HL-60 (cell line): ENCODE measurements at regions not wholly inside any gene's neighbourhood (a gene's known extent, or its start where the extent isn't known, plus 50 kb on each side); places are given as distances from the start of the nearest gene placed in this dataset.

Experiments
- DNase-seq, 2 experiments: peaks; one replicate each; pipeline ENCODE4 v3.0.0-alpha.2; 2010 to 2020; ENCODE audit warnings: low read depth in 1 of 2, low spot score in 1 of 2
- H3K27ac ChIP-seq: fragments of 250-450 bp; sonication (Bioruptor Pico); replicated peaks from 2 replicates; pipeline ENCODE4 v1.5.1; 2020; ENCODE audit warnings: mild to moderate bottlenecking, moderate library complexity
- H3K27me3 ChIP-seq: fragments of 250-450 bp; sonication (Bioruptor Pico); 2 replicates; pipeline ENCODE4 v1.5.1; 2021; ENCODE audit warnings: mild to moderate bottlenecking, moderate library complexity; ENCODE audit not compliant: insufficient read depth, poor library complexity, severe bottlenecking
- H3K4me3 ChIP-seq: replicated peaks from 2 replicates; pipeline ENCODE4 v1.5.1; 2011; ENCODE audit warnings: mild to moderate bottlenecking, control low read depth, low read length; ENCODE audit not compliant: insufficient read depth
- GABPA ChIP-seq: IDR thresholded peaks from 2 replicates; pipeline ENCODE4 v1.6.1; 2012; ENCODE audit warnings: low read depth
- POLR2AphosphoS5 ChIP-seq: IDR thresholded peaks from 2 replicates; pipeline ENCODE4 v1.6.1; 2012; ENCODE audit warnings: low read depth
- SPI1 ChIP-seq: IDR thresholded peaks from 2 replicates; pipeline ENCODE4 v1.6.1; 2012; ENCODE audit warnings: low read depth, mild to moderate bottlenecking, borderline replicate concordance
- TF ChIP-seq, protein P1 (sequence below): IDR thresholded peaks from one replicate; pipeline ENCODE4 v1.5.1; 2011; ENCODE audit warnings: low read length, control low read depth, inconsistent platforms; ENCODE audit not compliant: insufficient read depth
- TF ChIP-seq, protein P2 (sequence below): IDR thresholded peaks from 2 replicates; pipeline ENCODE4 v1.6.1; 2012; ENCODE audit warnings: low read depth; ENCODE audit not compliant: insufficient replicate concordance

DNA sequence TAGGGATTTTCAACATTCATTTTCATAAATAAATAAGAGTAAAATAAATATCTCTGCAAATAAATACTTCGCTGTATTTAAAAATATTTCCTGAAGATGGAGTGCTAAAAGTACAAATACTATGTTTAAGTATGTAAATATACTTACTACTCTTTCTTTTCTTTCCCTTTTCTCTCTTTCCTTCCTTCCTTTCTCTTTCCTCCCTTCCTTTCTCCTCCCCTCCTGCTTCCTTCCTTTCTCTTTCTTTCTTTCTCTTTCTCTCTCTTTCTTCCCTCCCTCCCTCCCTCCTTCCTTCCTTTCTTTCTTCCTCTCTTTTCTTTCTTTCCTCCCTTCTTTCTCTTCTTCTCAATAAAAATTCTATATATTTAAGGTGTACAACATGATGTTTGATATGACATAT, 496.1 kb downstream of the CCSER2 start:
- Histone ChIP-seq H3K27ac (no peak overlapping the region), H3K27me3 (no peaks in the 10 kb centered on the region), H3K4me3 (no peak overlapping the region)
- TF ChIP-seq SPI1 (no peak), GABPA (no peak)
- TF ChIP-seq, protein P1, sequence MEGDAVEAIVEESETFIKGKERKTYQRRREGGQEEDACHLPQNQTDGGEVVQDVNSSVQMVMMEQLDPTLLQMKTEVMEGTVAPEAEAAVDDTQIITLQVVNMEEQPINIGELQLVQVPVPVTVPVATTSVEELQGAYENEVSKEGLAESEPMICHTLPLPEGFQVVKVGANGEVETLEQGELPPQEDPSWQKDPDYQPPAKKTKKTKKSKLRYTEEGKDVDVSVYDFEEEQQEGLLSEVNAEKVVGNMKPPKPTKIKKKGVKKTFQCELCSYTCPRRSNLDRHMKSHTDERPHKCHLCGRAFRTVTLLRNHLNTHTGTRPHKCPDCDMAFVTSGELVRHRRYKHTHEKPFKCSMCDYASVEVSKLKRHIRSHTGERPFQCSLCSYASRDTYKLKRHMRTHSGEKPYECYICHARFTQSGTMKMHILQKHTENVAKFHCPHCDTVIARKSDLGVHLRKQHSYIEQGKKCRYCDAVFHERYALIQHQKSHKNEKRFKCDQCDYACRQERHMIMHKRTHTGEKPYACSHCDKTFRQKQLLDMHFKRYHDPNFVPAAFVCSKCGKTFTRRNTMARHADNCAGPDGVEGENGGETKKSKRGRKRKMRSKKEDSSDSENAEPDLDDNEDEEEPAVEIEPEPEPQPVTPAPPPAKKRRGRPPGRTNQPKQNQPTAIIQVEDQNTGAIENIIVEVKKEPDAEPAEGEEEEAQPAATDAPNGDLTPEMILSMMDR = no peak
- DNase-seq = no peak

DNA sequence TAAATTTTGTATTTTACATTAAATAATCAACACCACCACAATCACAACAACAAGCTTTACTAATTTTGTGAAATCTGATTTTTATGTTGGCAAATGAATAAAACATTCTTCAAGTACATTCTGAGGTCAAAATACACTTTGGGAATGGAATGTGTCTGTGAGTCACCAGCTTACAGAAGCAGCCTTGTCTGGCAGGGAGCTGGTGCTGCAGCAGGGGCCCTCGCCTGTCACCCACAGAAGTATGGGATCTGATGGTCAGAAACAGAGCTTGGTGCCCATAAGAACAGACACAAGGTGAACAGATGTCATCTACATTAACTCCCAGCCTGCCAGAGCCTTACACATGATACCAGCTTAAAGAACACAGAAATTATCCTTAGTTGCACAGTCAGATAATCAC, 496.9 kb downstream of the CCSER2 start:
- DNase-seq = no peak
- Histone ChIP-seq H3K27ac (no peak overlapping the region), H3K27me3 (no peaks in the 10 kb centered on the region), H3K4me3 (no peak overlapping the region)
- TF ChIP-seq, protein P2, sequence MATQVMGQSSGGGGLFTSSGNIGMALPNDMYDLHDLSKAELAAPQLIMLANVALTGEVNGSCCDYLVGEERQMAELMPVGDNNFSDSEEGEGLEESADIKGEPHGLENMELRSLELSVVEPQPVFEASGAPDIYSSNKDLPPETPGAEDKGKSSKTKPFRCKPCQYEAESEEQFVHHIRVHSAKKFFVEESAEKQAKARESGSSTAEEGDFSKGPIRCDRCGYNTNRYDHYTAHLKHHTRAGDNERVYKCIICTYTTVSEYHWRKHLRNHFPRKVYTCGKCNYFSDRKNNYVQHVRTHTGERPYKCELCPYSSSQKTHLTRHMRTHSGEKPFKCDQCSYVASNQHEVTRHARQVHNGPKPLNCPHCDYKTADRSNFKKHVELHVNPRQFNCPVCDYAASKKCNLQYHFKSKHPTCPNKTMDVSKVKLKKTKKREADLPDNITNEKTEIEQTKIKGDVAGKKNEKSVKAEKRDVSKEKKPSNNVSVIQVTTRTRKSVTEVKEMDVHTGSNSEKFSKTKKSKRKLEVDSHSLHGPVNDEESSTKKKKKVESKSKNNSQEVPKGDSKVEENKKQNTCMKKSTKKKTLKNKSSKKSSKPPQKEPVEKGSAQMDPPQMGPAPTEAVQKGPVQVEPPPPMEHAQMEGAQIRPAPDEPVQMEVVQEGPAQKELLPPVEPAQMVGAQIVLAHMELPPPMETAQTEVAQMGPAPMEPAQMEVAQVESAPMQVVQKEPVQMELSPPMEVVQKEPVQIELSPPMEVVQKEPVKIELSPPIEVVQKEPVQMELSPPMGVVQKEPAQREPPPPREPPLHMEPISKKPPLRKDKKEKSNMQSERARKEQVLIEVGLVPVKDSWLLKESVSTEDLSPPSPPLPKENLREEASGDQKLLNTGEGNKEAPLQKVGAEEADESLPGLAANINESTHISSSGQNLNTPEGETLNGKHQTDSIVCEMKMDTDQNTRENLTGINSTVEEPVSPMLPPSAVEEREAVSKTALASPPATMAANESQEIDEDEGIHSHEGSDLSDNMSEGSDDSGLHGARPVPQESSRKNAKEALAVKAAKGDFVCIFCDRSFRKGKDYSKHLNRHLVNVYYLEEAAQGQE = no peak
- TF ChIP-seq, protein P1 = no peak
- TF ChIP-seq GABPA = no peak
- no peak for TF ChIP-seq POLR2AphosphoS5
- TF ChIP-seq SPI1 = no peak

DNA sequence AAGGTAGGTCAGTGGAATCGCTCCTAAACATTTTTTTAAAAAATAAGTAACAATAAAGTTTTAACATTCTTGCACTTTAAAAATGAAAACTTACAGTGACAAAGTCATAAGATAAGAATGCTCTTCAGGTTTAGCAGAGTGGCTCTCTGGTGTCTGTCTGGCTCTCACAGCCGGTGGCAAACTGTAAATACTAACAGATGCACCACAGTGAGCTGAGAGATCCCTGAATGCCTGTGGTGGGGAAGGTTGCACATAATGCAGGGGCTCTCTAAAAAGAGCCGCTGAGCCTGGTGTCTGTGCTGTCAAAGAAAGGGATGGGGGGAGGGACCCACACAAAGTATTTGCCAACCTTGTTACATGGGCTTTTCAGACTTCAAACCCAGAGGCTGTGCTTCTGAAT, 498.3 kb downstream of the CCSER2 start:
- DNase-seq = no peak
- Histone ChIP-seq H3K4me3 (no peak overlapping the region), H3K27ac (no peak overlapping the region), H3K27me3 (no peaks in the 10 kb centered on the region)
- TF ChIP-seq, protein P2 = no peak
- no peak for TF ChIP-seq GABPA
- TF ChIP-seq POLR2AphosphoS5 = no peak
- TF ChIP-seq, protein P1 = no peak
- TF ChIP-seq SPI1 = no peak

DNA sequence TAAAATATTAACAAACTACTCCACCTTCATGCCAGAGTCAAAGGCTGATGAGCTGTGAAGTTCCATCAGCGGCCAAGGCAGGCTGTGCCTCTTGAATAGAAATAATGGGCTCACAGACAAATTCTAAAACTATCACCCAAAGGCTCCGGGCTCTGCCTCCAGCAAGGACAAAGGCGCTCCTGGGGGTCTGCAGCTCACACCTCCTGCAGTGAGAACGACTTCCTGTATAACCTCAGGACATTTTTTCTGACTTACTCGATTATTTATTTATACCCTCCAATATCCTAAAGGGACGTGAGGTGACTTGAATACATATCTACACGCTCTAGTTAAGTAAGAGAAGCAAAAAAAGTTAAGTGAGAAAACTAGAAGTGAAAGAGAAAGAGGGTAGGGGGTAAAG, 500.7 kb downstream of the CCSER2 start:
- H3K27ac ChIP-seq = no peak overlapping the region
- TF ChIP-seq SPI1 (no peak), GABPA (no peak), POLR2AphosphoS5 (no peak)
- TF ChIP-seq, protein P2 = no peak
- H3K27me3 ChIP-seq = no peaks in the 10 kb centered on the region
- DNase-seq = no peak
- H3K4me3 ChIP-seq = no peak overlapping the region
